Stromal cell of bone marrow (primary cell): ENCODE measurements at regions not wholly inside any gene's neighbourhood (a gene's known extent, or its start where the extent isn't known, plus 50 kb on each side); places are given as distances from the start of the nearest gene placed in this dataset.

ENCODE experiments used
- DNase-seq: peaks from one replicate; pipeline ENCODE4 v3.0.0-alpha.2; 2012; ENCODE audit warnings: low read depth

- no peak for DNase-seq
These were observed 51.7 kb upstream of the GSE1 start for GRCh38 chr16:85561248-85562092.

- no peak for DNase-seq
These were observed 50.9 kb upstream of the GSE1 start for GRCh38 chr16:85562093-85562786.

- DNase-seq = no peak
These were observed 50.1 kb upstream of the GSE1 start for GRCh38 chr16:85563034-85563433.
